MM.1S (cell line): ENCODE measurements at regions not wholly inside any gene's neighbourhood (a gene's known extent, or its start where the extent isn't known, plus 50 kb on each side); places are given as distances from the start of the nearest gene placed in this dataset.

Experiments
- CTCF ChIP-seq: fragments of 300-600 bp; sonication (generic); IDR thresholded peaks from 2 replicates; pipeline ENCODE4 v1.5.1; 2016; ENCODE audit warnings: antibody characterized with exemption, low read length, mixed read lengths
- EZH2 ChIP-seq: fragments of 300-600 bp; sonication (generic); optimal IDR thresholded peaks from 2 replicates; pipeline ENCODE3; 2017; ENCODE audit warnings: low read depth, mild to moderate bottlenecking, antibody characterized with exemption, low read length, mixed read lengths
- EZH2phosphoT487 ChIP-seq: fragments of 300-600 bp; sonication (generic); IDR thresholded peaks from 2 replicates; pipeline ENCODE4 v1.6.1; 2018; ENCODE audit warnings: antibody characterized with exemption, low read length

- no peak for TF ChIP-seq CTCF
- TF ChIP-seq EZH2: no peak
- no peak for TF ChIP-seq EZH2phosphoT487
These were observed 902.9 kb downstream of the EPHA3 start for GRCh38 chr3:90010341-90010740.
